Hepatocyte (in vitro differentiated cells): ENCODE measurements at regions not wholly inside any gene's neighbourhood (a gene's known extent, or its start where the extent isn't known, plus 50 kb on each side); places are given as distances from the start of the nearest gene placed in this dataset.

ENCODE experiments used
- DNase-seq: peaks from one replicate; pipeline ENCODE4 v3.0.0-alpha.2; 2016; ENCODE audit warnings: low spot score
- H2AFZ ChIP-seq: fragments of 200-600 bp; sonication (generic); 2 replicates; pipeline ENCODE4 v1.6.0; 2016; ENCODE audit warnings: antibody characterized with exemption, mild to moderate bottlenecking
- H3K27ac ChIP-seq: fragments of 200-600 bp; sonication (generic); 2 replicates; pipeline ENCODE4 v1.5.1; 2016; ENCODE audit warnings: mild to moderate bottlenecking
- H3K27me3 ChIP-seq: fragments of 200-600 bp; sonication (generic); 2 replicates; pipeline ENCODE4 v1.6.1; 2016
- H3K36me3 ChIP-seq: fragments of 200-600 bp; sonication (generic); replicated peaks from 2 replicates; pipeline ENCODE4 v1.5.1; 2016; ENCODE audit warnings: low read depth; ENCODE audit not compliant: insufficient read depth
- H3K4me1 ChIP-seq: fragments of 200-600 bp; sonication (generic); 2 replicates; pipeline ENCODE4 v1.5.1; 2016; ENCODE audit warnings: mild to moderate bottlenecking, moderate library complexity; ENCODE audit not compliant: insufficient read depth
- H3K4me2 ChIP-seq: fragments of 200-600 bp; sonication (generic); 2 replicates; pipeline ENCODE4 v1.6.0; 2016
- H3K4me3 ChIP-seq: fragments of 200-600 bp; sonication (generic); 2 replicates; pipeline ENCODE4 v1.5.1; 2016; ENCODE audit warnings: mild to moderate bottlenecking
- H3K79me2 ChIP-seq: fragments of 200-600 bp; sonication (generic); 2 replicates; pipeline ENCODE4 v1.6.0; 2017; ENCODE audit warnings: mild to moderate bottlenecking
- H3K9me2 ChIP-seq: fragments of 200-600 bp; sonication (generic); replicated peaks from 2 replicates; pipeline ENCODE4 v1.6.0; 2017; ENCODE audit warnings: mild to moderate bottlenecking; ENCODE audit not compliant: insufficient read depth
- H3K9me3 ChIP-seq: fragments of 200-600 bp; sonication (generic); 2 replicates; pipeline ENCODE4 v1.5.1; 2016; ENCODE audit warnings: low read depth, mild to moderate bottlenecking
- H4K20me1 ChIP-seq: fragments of 200-600 bp; sonication (generic); 2 replicates; pipeline ENCODE4 v1.6.0; 2016; ENCODE audit warnings: mild to moderate bottlenecking; ENCODE audit not compliant: insufficient read depth, poor library complexity, severe bottlenecking
- EZH2 ChIP-seq: fragments of 200-600 bp; sonication (generic); IDR thresholded peaks from 2 replicates; pipeline ENCODE4 v1.6.1; 2016; ENCODE audit warnings: antibody characterized with exemption, mild to moderate bottlenecking, borderline replicate concordance
- EZH2phosphoT487 ChIP-seq: fragments of 200-600 bp; sonication (generic); IDR thresholded peaks from one replicate; pipeline ENCODE4 v1.6.1; 2018; ENCODE audit warnings: antibody characterized with exemption, mild to moderate bottlenecking, low read depth, moderate library complexity; ENCODE audit not compliant: unreplicated experiment, severe bottlenecking
- WGBS: methylation state at CpG from one replicate; pipeline ENCODE4 v1.1.6; 2016; ENCODE audit warnings: low lambda C conversion rate; ENCODE audit errors: missing lambda C conversion rate; 5-methylcytosine and 5-hydroxymethylcytosine counted together
- TF ChIP-seq, protein P1 (sequence below): fragments of 200-600 bp; sonication (generic); IDR thresholded peaks from 2 replicates; pipeline ENCODE4 v1.5.1; 2016; ENCODE audit warnings: antibody characterized with exemption, mild to moderate bottlenecking; ENCODE audit not compliant: poor library complexity

DNA sequence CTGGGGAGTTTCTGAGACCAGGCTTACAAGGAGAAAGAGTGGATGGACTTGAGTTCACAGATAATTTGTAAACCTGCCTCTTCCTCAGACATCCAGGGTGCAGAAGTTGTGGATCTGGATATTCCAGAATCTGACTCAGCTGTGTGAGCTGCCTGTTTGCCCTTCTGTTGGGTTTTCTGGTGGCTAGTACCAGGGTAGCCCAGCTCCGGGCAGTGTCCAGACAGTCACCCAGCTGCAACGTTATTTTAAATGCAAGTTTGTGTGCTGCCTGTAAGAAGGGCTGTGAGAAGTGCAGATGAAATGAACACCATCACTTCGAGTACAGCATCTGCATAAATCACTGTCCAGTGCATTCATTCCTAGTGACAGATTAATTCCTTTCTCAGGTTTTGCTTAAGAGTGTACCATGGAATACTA is 1053.0 kb downstream of the TUSC7 start:
- DNase-seq = no peak
- H2AFZ ChIP-seq = no peak overlapping the region
- no peak for TF ChIP-seq EZH2phosphoT487
- TF ChIP-seq EZH2 = no peak
- TF ChIP-seq, protein P1, sequence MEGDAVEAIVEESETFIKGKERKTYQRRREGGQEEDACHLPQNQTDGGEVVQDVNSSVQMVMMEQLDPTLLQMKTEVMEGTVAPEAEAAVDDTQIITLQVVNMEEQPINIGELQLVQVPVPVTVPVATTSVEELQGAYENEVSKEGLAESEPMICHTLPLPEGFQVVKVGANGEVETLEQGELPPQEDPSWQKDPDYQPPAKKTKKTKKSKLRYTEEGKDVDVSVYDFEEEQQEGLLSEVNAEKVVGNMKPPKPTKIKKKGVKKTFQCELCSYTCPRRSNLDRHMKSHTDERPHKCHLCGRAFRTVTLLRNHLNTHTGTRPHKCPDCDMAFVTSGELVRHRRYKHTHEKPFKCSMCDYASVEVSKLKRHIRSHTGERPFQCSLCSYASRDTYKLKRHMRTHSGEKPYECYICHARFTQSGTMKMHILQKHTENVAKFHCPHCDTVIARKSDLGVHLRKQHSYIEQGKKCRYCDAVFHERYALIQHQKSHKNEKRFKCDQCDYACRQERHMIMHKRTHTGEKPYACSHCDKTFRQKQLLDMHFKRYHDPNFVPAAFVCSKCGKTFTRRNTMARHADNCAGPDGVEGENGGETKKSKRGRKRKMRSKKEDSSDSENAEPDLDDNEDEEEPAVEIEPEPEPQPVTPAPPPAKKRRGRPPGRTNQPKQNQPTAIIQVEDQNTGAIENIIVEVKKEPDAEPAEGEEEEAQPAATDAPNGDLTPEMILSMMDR = no peak
- H3K4me3 ChIP-seq = no peak overlapping the region
- H3K27me3 ChIP-seq = no peaks in the 10 kb centered on the region
- H3K79me2 ChIP-seq = no peaks in the 10 kb centered on the region
- H4K20me1 ChIP-seq = no peaks in the 10 kb centered on the region
- no peak overlapping the region for H3K4me2 ChIP-seq
- no peaks in the 10 kb centered on the region for H3K9me3 ChIP-seq
- H3K9me2 ChIP-seq = no peaks in the 10 kb centered on the region
- H3K4me1 ChIP-seq = no peaks in the 10 kb centered on the region
- no peaks in the 10 kb centered on the region for H3K36me3 ChIP-seq
- 26% methylated on average over 3 of the region's 3 CpGs for WGBS
- no peak overlapping the region for H3K27ac ChIP-seq

DNA sequence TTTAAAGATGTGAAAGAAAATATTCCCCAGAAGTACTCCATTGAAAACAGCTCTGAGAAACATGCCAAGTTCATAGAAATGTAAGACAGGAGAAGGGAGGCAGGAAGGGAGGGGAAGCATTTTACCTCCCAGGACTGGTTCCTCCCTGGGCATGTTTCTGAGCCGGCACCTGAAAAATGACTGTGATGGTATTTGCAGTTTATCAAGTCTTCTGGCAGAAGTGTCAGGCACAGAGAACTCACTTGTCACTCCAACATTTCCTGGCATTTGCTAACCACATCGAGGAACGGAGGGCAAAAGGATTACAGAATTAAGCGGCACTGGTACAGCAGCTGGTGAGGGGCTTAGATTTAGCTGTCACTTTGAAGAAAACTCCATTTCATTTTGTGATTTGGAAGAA is 1054.0 kb downstream of the TUSC7 start:
- no peaks in the 10 kb centered on the region for H3K27me3 ChIP-seq
- no peaks in the 10 kb centered on the region for H3K9me2 ChIP-seq
- H3K4me2 ChIP-seq = no peak overlapping the region
- H3K36me3 ChIP-seq = no peaks in the 10 kb centered on the region
- no peaks in the 10 kb centered on the region for H3K4me1 ChIP-seq
- TF ChIP-seq EZH2 (no peak), EZH2phosphoT487 (no peak)
- TF ChIP-seq, protein P1 = no peak
- no peaks in the 10 kb centered on the region for H3K9me3 ChIP-seq
- no peak for DNase-seq
- no peaks in the 10 kb centered on the region for H4K20me1 ChIP-seq
- H3K27ac ChIP-seq = no peak overlapping the region
- no peaks in the 10 kb centered on the region for H3K79me2 ChIP-seq
- H3K4me3 ChIP-seq = no peak overlapping the region
- H2AFZ ChIP-seq = no peak overlapping the region
- WGBS = 55% methylated on average over 4 of the region's 4 CpGs

DNA sequence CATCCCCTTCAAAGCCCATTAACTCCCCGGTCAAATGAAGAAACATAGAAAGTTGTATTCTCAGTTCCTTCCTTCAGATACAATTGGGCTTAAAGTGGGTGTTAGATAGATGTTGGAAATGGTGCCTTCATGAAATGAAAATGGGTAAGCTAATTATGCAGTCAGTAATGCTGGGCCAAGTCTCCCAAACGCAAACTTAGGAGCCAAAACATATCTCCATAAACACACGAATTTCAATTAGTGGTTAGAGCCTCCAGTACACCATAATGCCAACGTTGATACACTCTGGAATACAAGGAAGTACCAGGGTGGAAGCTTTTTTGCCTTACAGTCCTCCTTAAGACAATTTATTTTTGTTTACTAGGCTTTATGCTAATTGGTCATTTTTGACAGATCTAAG is 1059.0 kb downstream of the TUSC7 start:
- Histone ChIP-seq H3K4me2 (no peak overlapping the region), H3K27me3 (no peaks in the 10 kb centered on the region), H3K4me1 (no peaks in the 10 kb centered on the region), H3K4me3 (no peak overlapping the region), H3K9me2 (no peaks in the 10 kb centered on the region), H3K79me2 (no peaks in the 10 kb centered on the region), H4K20me1 (no peaks in the 10 kb centered on the region), H2AFZ (no peak overlapping the region), H3K9me3 (no peaks in the 10 kb centered on the region), H3K27ac (no peak overlapping the region), H3K36me3 (no peaks in the 10 kb centered on the region)
- no peak for DNase-seq
- 88% methylated on average over 4 of the region's 4 CpGs for WGBS
- TF ChIP-seq, protein P1 = no peak
- TF ChIP-seq EZH2phosphoT487 = no peak
- no peak for TF ChIP-seq EZH2

DNA sequence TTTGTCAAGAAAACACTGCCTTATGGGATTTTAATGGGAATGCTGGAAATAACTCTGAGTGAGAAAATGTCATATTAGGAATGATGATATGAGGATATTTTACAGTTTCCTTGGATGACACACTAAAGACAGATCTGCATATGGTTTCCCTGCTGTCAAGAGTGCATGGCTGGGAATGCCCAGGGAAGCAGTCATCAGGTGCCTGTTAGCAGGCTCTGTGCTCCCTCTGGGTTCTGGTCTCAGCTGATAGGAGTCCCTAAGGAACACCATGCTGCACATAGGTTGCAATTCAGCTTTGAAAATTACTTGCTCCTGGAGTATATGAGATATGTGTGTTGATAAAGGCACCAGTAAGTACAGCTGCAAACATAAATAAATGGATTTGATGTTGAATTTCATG is 1064.6 kb downstream of the TUSC7 start:
- no peak for DNase-seq
- Histone ChIP-seq H3K4me2 (no peak overlapping the region), H3K36me3 (no peaks in the 10 kb centered on the region), H3K4me3 (no peak overlapping the region), H3K27ac (no peak overlapping the region), H3K9me2 (no peaks in the 10 kb centered on the region), H3K27me3 (no peaks in the 10 kb centered on the region), H3K4me1 (no peaks in the 10 kb centered on the region), H3K9me3 (no peaks in the 10 kb centered on the region), H4K20me1 (no peaks in the 10 kb centered on the region), H2AFZ (no peak overlapping the region), H3K79me2 (no peaks in the 10 kb centered on the region)
- TF ChIP-seq EZH2phosphoT487 (no peak), EZH2 (no peak)
- TF ChIP-seq, protein P1 = no peak
